GM12878 (cell line): ENCODE measurements at regions not wholly inside any gene's neighbourhood (a gene's known extent, or its start where the extent isn't known, plus 50 kb on each side); places are given as distances from the start of the nearest gene placed in this dataset.

Source experiments
- BRCA1 ChIP-seq: IDR thresholded peaks from 2 replicates; pipeline ENCODE4 v1.6.1; 2011; ENCODE audit warnings: low read depth, low read length, improper control_type of control experiment
- GABPA ChIP-seq: IDR thresholded peaks from 2 replicates; pipeline ENCODE4 v1.6.1; 2014; ENCODE audit warnings: antibody characterized with exemption, low read depth, mild to moderate bottlenecking, inconsistent platforms
- HCFC1 ChIP-seq: fragments of 150-350 bp; IDR thresholded peaks from 2 replicates; pipeline ENCODE4 v1.6.1; 2014; ENCODE audit warnings: low read length
- HDAC6 ChIP-seq: fragments of 200-600 bp; sonication (generic); IDR thresholded peaks from one replicate; pipeline ENCODE4 v1.8.0; 2017; ENCODE audit warnings: antibody characterized with exemption; ENCODE audit not compliant: unreplicated experiment
- MXI1 ChIP-seq: fragments of 150-350 bp; IDR thresholded peaks from 2 replicates; pipeline ENCODE4 v1.6.1; 2011; ENCODE audit warnings: low read depth, mild to moderate bottlenecking, inconsistent platforms, low read length, improper control_type of control experiment
- PML ChIP-seq: IDR thresholded peaks from 2 replicates; pipeline ENCODE4 v1.6.1; 2012; ENCODE audit warnings: low read length, inconsistent platforms
- RCOR1 ChIP-seq: conservative IDR thresholded peaks from 2 replicates; pipeline ENCODE4 v1.6.1; 2012; ENCODE audit warnings: low read depth, low read length, improper control_type of control experiment
- SIX5 ChIP-seq: IDR thresholded peaks from 2 replicates; pipeline ENCODE4 v1.6.1; 2011; ENCODE audit warnings: mild to moderate bottlenecking, low read depth, low read length, moderate library complexity; ENCODE audit not compliant: severe bottlenecking
- STAT1 ChIP-seq: fragments of 450-650 bp; conservative IDR thresholded peaks from 2 replicates; pipeline ENCODE4 v1.6.1; 2014; ENCODE audit warnings: antibody characterized with exemption, mild to moderate bottlenecking
- USF1 ChIP-seq: IDR thresholded peaks from 2 replicates; pipeline ENCODE4 v1.6.1; 2011; ENCODE audit warnings: borderline replicate concordance, low read depth, mild to moderate bottlenecking, moderate library complexity, mixed read lengths, low read length; ENCODE audit not compliant: insufficient read depth; ENCODE audit errors: extremely low read length
- TF ChIP-seq, protein P1 (sequence below): fragments of 450-650 bp; IDR thresholded peaks from 2 replicates; pipeline ENCODE4 v1.6.1; 2017; ENCODE audit warnings: mild to moderate bottlenecking, moderate library complexity
- TF ChIP-seq, protein P2 (sequence below): IDR thresholded peaks from 2 replicates; pipeline ENCODE4 v1.6.1; 2012; ENCODE audit warnings: low read length, inconsistent platforms

DNA sequence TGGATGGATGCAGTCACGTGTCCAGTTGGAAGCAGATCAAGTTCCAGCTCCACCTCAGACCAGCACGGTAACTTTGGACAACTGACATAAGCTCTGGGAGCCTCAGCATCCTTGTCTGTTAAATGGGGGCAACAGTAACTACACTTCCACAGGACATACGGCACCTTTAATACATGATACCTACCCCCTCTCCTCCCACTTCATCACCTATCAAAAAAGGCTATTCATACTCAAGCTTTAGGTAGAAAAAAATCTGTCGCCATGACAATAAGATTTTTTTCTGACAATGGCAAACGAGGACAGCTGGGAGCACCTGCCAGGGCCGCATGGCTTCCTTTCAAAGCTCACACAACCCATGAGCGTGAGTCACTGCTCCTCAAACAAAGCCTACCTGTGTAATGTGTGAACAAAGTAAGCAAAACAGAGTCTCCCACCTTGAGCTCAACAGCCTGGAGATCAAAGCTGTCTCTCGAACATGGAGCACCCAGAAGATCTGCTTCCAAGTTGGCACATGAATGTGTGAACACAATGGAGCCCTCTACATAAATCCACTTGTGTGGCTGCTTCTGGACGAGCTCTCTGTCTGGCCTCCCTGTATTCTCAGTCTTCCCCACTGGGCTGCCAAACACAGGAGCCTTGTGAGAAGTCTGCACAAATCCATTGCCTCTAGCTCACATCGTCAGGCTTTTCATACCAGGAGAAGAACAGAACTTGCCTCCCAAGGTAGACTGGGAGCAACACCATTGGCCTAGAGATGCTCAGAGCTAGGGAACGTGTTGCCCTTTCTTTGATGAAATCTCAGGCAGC lies 459.7 kb downstream of the SOX9 start (continued):
- no peak for TF ChIP-seq USF1
- TF ChIP-seq SIX5, result no peak
- no peak for TF ChIP-seq GABPA
- TF ChIP-seq HDAC6, result no peak
- no peak for TF ChIP-seq BRCA1
- TF ChIP-seq, protein P1, sequence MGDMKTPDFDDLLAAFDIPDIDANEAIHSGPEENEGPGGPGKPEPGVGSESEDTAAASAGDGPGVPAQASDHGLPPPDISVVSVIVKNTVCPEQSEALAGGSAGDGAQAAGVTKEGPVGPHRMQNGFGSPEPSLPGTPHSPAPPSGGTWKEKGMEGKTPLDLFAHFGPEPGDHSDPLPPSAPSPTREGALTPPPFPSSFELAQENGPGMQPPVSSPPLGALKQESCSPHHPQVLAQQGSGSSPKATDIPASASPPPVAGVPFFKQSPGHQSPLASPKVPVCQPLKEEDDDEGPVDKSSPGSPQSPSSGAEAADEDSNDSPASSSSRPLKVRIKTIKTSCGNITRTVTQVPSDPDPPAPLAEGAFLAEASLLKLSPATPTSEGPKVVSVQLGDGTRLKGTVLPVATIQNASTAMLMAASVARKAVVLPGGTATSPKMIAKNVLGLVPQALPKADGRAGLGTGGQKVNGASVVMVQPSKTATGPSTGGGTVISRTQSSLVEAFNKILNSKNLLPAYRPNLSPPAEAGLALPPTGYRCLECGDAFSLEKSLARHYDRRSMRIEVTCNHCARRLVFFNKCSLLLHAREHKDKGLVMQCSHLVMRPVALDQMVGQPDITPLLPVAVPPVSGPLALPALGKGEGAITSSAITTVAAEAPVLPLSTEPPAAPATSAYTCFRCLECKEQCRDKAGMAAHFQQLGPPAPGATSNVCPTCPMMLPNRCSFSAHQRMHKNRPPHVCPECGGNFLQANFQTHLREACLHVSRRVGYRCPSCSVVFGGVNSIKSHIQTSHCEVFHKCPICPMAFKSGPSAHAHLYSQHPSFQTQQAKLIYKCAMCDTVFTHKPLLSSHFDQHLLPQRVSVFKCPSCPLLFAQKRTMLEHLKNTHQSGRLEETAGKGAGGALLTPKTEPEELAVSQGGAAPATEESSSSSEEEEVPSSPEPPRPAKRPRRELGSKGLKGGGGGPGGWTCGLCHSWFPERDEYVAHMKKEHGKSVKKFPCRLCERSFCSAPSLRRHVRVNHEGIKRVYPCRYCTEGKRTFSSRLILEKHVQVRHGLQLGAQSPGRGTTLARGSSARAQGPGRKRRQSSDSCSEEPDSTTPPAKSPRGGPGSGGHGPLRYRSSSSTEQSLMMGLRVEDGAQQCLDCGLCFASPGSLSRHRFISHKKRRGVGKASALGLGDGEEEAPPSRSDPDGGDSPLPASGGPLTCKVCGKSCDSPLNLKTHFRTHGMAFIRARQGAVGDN, result no peak
- TF ChIP-seq, protein P2, sequence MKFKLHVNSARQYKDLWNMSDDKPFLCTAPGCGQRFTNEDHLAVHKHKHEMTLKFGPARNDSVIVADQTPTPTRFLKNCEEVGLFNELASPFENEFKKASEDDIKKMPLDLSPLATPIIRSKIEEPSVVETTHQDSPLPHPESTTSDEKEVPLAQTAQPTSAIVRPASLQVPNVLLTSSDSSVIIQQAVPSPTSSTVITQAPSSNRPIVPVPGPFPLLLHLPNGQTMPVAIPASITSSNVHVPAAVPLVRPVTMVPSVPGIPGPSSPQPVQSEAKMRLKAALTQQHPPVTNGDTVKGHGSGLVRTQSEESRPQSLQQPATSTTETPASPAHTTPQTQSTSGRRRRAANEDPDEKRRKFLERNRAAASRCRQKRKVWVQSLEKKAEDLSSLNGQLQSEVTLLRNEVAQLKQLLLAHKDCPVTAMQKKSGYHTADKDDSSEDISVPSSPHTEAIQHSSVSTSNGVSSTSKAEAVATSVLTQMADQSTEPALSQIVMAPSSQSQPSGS, result no peak
- no peak for TF ChIP-seq MXI1
- no peak for TF ChIP-seq PML
- no peak for TF ChIP-seq STAT1
- no peak for TF ChIP-seq HCFC1
- no peak for TF ChIP-seq RCOR1
